NT2/D1 (cell line): ENCODE measurements at regions not wholly inside any gene's neighbourhood (a gene's known extent, or its start where the extent isn't known, plus 50 kb on each side); places are given as distances from the start of the nearest gene placed in this dataset.

Experiments
- YY1 ChIP-seq: IDR thresholded peaks from 2 replicates; pipeline ENCODE4 v1.6.1; 2011; ENCODE audit not compliant: insufficient read length, insufficient read depth
- ZNF274 ChIP-seq: IDR thresholded peaks from 2 replicates; pipeline ENCODE4 v1.6.1; 2011; ENCODE audit warnings: mild to moderate bottlenecking, low read depth, low read length

DNA sequence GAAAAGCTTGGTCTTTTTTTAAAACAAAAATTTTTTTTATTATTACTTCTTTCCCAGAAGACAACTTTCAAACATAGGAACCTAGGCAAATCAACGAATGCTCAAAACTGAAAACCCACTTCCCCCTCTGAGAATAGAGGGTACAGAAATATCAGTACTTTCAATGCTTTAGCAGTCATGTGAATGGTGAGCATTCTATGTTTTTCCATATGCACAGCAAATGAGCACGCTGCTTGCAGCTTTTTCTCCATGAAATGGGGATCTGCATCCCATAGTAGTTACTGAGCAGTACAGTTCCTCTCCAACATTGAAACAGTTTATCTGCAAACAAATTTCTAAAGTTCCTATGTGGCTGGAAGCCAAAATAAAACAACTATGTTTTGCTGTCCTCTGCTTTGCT lies 108.4 kb upstream of the BMP2K start:
- TF ChIP-seq YY1, result no peak
- no peak for TF ChIP-seq ZNF274
